Activated CD4-positive, alpha-beta T cell treated with anti-CD3 and anti-CD28 coated beads, Interleukin-2, amount 10 ng/mL, durations not matched to agents 7 days and 5 days (primary cell): ENCODE measurements at regions not wholly inside any gene's neighbourhood (a gene's known extent, or its start where the extent isn't known, plus 50 kb on each side); places are given as distances from the start of the nearest gene placed in this dataset.
"Not testable (repeated sequence)": the region's sequence is repeated elsewhere in the genome, so short reads cannot be mapped to it uniquely, and the experiment has no call there.

Experiments
- CTCF ChIA-PET: fragments of 350-600 bp; sonication (Branson Sonifier 250); formaldehyde crosslinking; loops from one replicate; lab custom pipeline; 2021; ENCODE audit warnings: antibody characterized with exemption; lab: Charles Lee
- POLR2A ChIA-PET: fragments of 350-600 bp; sonication (Branson Sonifier 250); formaldehyde crosslinking; loops from one replicate; lab custom pipeline; 2021; ENCODE audit warnings: antibody characterized with exemption; lab: Charles Lee
- DNase-seq: peaks from one replicate; pipeline ENCODE4 v3.0.0-alpha.2; 2020
- H3K27ac Mint-ChIP-seq: one replicate; pipeline ENCODE4 v1.8.0; 2021; ENCODE audit warnings: mild to moderate bottlenecking, moderate library complexity, mixed read lengths
- H3K27me3 Mint-ChIP-seq: one replicate; pipeline ENCODE4 v1.8.0; 2021; ENCODE audit warnings: mixed read lengths
- H3K36me3 Mint-ChIP-seq: one replicate; pipeline ENCODE4 v1.8.0; 2021; ENCODE audit warnings: low read depth, mixed read lengths
- H3K4me1 Mint-ChIP-seq: one replicate; pipeline ENCODE4 v1.8.0; 2021; ENCODE audit warnings: mixed read lengths
- H3K4me3 Mint-ChIP-seq: one replicate; pipeline ENCODE4 v1.8.0; 2021; ENCODE audit warnings: mild to moderate bottlenecking, moderate library complexity, mixed read lengths
- H3K9me3 Mint-ChIP-seq: one replicate; pipeline ENCODE4 v1.8.0; 2021; ENCODE audit warnings: mixed read lengths

DNA sequence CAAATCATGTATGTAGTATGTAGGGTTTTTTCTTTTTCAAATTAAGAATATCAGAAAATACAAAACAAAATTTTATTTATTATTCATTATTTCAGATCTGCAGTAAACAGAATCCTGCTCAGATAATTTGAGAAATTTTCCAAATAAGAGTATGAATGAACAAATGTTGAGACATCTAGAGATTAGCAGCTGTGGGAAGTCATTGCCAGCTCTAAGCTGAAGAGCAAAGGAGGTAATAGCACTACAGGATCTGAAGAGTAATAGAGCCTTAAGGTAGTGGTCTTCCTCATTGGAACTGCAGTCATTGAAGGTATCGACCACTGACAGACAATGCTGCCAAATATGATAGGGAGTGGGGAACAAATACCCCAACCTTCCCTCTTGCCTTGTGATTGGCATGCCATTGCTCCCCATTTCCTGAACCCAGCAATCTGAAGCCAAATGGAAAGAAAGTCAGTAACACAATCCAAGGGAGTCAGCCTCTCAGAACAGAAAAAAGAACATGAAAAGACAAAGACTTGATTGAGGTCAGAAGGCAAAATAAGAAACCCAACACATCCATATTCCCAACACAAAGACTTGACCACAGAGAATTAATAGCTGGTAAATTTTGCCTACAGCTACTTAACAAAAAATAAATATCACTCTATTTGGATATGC is 963.4 kb upstream of the ADAMTS5 start:
- H3K27me3 Mint-ChIP-seq, H3K4me1 Mint-ChIP-seq, H3K9me3 Mint-ChIP-seq, CTCF ChIA-PET, DNase-seq, H3K27ac Mint-ChIP-seq, H3K36me3 Mint-ChIP-seq, POLR2A ChIA-PET, H3K4me3 Mint-ChIP-seq: not testable (repeated sequence)

DNA sequence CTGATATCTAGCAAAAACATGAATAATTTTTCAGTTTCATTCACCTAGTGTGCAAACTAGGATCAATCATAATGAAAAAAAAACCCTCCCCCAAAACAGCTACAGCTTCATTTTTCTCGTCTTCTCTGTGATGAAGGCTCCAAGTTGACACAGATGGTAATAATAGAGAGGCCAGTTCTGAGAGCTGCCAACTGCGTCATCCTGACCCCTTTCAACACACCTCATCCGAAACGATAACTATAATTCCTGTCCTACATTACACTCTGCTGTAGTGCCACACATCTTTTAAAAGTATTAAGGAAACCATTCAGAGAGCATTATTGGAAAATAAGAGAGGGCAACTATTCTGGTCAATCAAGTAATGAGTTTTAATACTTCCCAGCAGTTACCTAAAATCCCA is 962.3 kb upstream of the ADAMTS5 start:
- H3K4me1 Mint-ChIP-seq, H3K9me3 Mint-ChIP-seq, H3K27me3 Mint-ChIP-seq, CTCF ChIA-PET, H3K27ac Mint-ChIP-seq, H3K36me3 Mint-ChIP-seq, POLR2A ChIA-PET, DNase-seq, H3K4me3 Mint-ChIP-seq: not testable (repeated sequence)

GRCh38 chr21:27928534-27929115 is 961.7 kb upstream of the ADAMTS5 start:
- H3K27ac Mint-ChIP-seq, H3K27me3 Mint-ChIP-seq, H3K36me3 Mint-ChIP-seq, H3K9me3 Mint-ChIP-seq, H3K4me1 Mint-ChIP-seq, POLR2A ChIA-PET, DNase-seq, CTCF ChIA-PET, H3K4me3 Mint-ChIP-seq: not testable (repeated sequence)

- H3K4me1 Mint-ChIP-seq, H3K27ac Mint-ChIP-seq, H3K4me3 Mint-ChIP-seq, H3K27me3 Mint-ChIP-seq, DNase-seq, POLR2A ChIA-PET, H3K9me3 Mint-ChIP-seq, H3K36me3 Mint-ChIP-seq, CTCF ChIA-PET: not testable (repeated sequence)
These were observed 954.5 kb upstream of the ADAMTS5 start for GRCh38 chr21:27921421-27921820.

DNA sequence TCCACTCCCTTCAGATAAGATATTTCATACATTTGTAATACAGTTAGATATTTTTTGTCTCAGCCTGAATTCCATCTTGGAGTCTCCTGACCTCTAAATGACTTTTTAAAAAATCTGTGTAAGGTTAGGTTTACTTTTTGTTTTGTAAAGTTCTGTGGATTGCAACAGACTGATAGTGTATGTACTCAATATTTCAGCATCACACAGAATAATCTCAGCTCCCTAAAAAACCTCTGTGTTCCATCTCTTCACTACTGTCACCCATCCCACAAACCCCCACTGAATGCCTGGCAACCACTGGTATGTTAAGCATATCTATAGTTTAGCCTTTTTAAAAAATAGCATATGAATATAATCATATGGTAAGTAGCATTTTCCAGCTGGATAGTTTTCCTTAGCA is 951.1 kb upstream of the ADAMTS5 start:
- H3K27me3 Mint-ChIP-seq, H3K4me1 Mint-ChIP-seq, POLR2A ChIA-PET, H3K9me3 Mint-ChIP-seq, CTCF ChIA-PET, H3K27ac Mint-ChIP-seq, H3K36me3 Mint-ChIP-seq, H3K4me3 Mint-ChIP-seq, DNase-seq: not testable (repeated sequence)

DNA sequence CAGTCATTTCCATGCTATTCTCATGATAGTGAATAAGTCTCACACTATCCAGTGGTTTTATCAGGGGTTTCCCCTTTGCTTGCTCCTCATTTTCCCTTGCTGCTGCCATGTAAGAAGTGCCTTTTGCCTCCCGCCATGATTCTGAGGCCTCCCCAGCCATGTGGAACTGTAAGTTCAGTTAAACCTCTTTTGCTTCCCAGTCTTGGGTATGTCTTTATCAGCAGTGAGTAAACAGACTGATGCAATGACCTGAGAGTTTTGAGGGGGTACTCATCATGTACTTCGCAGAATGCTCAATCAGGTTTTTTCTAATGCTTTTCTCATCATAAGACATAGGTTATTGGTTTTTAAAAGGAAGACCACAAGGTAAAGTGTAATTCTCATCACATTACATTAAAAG is 949.4 kb upstream of the ADAMTS5 start:
- POLR2A ChIA-PET, H3K9me3 Mint-ChIP-seq, H3K36me3 Mint-ChIP-seq, H3K27me3 Mint-ChIP-seq, H3K4me1 Mint-ChIP-seq, CTCF ChIA-PET, H3K4me3 Mint-ChIP-seq, DNase-seq, H3K27ac Mint-ChIP-seq: not testable (repeated sequence)

- H3K4me3 Mint-ChIP-seq, CTCF ChIA-PET, H3K4me1 Mint-ChIP-seq, POLR2A ChIA-PET, DNase-seq, H3K9me3 Mint-ChIP-seq, H3K27me3 Mint-ChIP-seq, H3K27ac Mint-ChIP-seq, H3K36me3 Mint-ChIP-seq: not testable (repeated sequence)
These were observed 945.2 kb upstream of the ADAMTS5 start for GRCh38 chr21:27912133-27912532.

DNA sequence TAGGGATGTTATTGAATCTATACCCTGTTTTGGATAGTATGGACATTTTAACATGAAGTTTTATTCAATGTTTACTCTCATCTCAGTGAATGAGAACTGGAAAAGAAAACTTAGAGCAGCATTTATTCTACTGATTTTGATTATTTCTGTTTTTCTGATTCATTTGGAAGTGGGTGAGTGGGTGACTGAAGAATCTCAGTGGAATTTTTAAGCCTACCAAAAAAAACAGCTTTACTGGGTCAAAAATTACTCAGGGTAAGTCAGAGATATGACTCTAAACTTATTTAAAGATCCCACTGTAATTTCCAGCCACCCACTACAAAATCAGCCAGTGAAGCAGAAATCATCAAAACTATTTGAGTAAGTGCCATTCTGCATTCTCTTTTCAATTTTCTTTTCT is 942.6 kb upstream of the ADAMTS5 start:
- H3K27me3 Mint-ChIP-seq, H3K4me3 Mint-ChIP-seq, CTCF ChIA-PET, H3K36me3 Mint-ChIP-seq, POLR2A ChIA-PET, H3K27ac Mint-ChIP-seq, DNase-seq, H3K4me1 Mint-ChIP-seq, H3K9me3 Mint-ChIP-seq: not testable (repeated sequence)

DNA sequence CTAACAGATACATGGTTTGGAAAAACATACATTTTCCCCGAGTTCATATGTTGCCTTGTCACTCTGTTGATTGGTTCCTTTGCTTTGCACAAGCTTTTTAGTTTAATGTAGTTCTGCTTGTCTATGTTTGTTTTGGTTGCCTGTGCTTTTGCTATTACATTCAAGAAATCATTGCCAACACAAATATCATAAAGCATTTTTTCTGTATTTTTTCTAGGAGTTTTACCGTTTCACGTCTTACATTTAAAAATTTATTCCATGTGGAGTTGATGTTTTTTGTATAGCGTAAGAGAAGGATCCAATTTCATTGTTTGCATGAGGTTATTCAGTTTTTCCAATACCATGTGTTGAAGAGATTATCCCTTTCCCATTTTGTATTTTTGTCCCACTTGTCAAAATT is 941.9 kb upstream of the ADAMTS5 start:
- H3K9me3 Mint-ChIP-seq, DNase-seq, H3K4me3 Mint-ChIP-seq, H3K27ac Mint-ChIP-seq, POLR2A ChIA-PET, CTCF ChIA-PET, H3K4me1 Mint-ChIP-seq, H3K36me3 Mint-ChIP-seq, H3K27me3 Mint-ChIP-seq: not testable (repeated sequence)

GRCh38 chr21:27902904-27903303 is 936.0 kb upstream of the ADAMTS5 start:
- DNase-seq, H3K36me3 Mint-ChIP-seq, H3K4me1 Mint-ChIP-seq, H3K4me3 Mint-ChIP-seq, H3K27ac Mint-ChIP-seq, POLR2A ChIA-PET, H3K9me3 Mint-ChIP-seq, H3K27me3 Mint-ChIP-seq, CTCF ChIA-PET: not testable (repeated sequence)

GRCh38 chr21:27893619-27894018 is 926.7 kb upstream of the ADAMTS5 start:
- H3K4me3 Mint-ChIP-seq, H3K27me3 Mint-ChIP-seq, H3K9me3 Mint-ChIP-seq, CTCF ChIA-PET, POLR2A ChIA-PET, H3K36me3 Mint-ChIP-seq, H3K27ac Mint-ChIP-seq, H3K4me1 Mint-ChIP-seq, DNase-seq: not testable (repeated sequence)

- CTCF ChIA-PET, H3K9me3 Mint-ChIP-seq, H3K36me3 Mint-ChIP-seq, H3K27me3 Mint-ChIP-seq, H3K4me1 Mint-ChIP-seq, DNase-seq, H3K4me3 Mint-ChIP-seq, H3K27ac Mint-ChIP-seq, POLR2A ChIA-PET: not testable (repeated sequence)
These were observed 924.6 kb upstream of the ADAMTS5 start for GRCh38 chr21:27891495-27891894.

- DNase-seq, H3K4me1 Mint-ChIP-seq, CTCF ChIA-PET, H3K27ac Mint-ChIP-seq, H3K9me3 Mint-ChIP-seq, H3K4me3 Mint-ChIP-seq, H3K36me3 Mint-ChIP-seq, H3K27me3 Mint-ChIP-seq, POLR2A ChIA-PET: not testable (repeated sequence)
These were observed 921.0 kb upstream of the ADAMTS5 start for GRCh38 chr21:27887808-27888455.

- DNase-seq: no peak
- ChIA-PET CTCF (no interaction called here), POLR2A (no interaction called here)
- H3K27ac Mint-ChIP-seq: no peak overlapping the region
- peaks cover 4% of the 10 kb centered on the region for H3K9me3 Mint-ChIP-seq
- H3K4me3 Mint-ChIP-seq: no peak overlapping the region
- no peaks in the 10 kb centered on the region for H3K4me1 Mint-ChIP-seq
- H3K36me3 Mint-ChIP-seq: no peaks in the 10 kb centered on the region
- H3K27me3 Mint-ChIP-seq: no peaks in the 10 kb centered on the region
These were observed 918.4 kb upstream of the ADAMTS5 start for GRCh38 chr21:27885296-27885711.
